ENCODE measurements at regions not wholly inside any gene's neighbourhood (a gene's known extent, or its start where the extent isn't known, plus 50 kb on each side); places are given as distances from the start of the nearest gene placed in this dataset.

- DNase-seq (ENCODE audit: low spot score), result no peak
Observed at GRCh38 chr1:239676522-239677273, 290.3 kb downstream of the CHRM3 start.

- DNase-seq (ENCODE audit: low spot score), result no peak
Observed at GRCh38 chr1:239677362-239677761, 291.0 kb downstream of the CHRM3 start.

GRCh38 chr1:239678181-239678580, 291.8 kb downstream of the CHRM3 start:
- no peak for DNase-seq (ENCODE audit: low spot score)

- no peak for DNase-seq (ENCODE audit: low spot score)
Observed at GRCh38 chr1:239682046-239682445, 295.7 kb downstream of the CHRM3 start.

- DNase-seq (ENCODE audit: low spot score), result no peak
Observed at GRCh38 chr1:239682960-239683359, 296.6 kb downstream of the CHRM3 start.

GRCh38 chr1:239686386-239686785, 300.0 kb downstream of the CHRM3 start:
- DNase-seq (ENCODE audit: low spot score), result no peak

GRCh38 chr1:239696317-239696716, 309.9 kb downstream of the CHRM3 start:
- no peak for DNase-seq (ENCODE audit: low spot score)

GRCh38 chr1:239700667-239701066, 314.3 kb downstream of the CHRM3 start:
- DNase-seq (ENCODE audit: low spot score), result no peak

- no peak for DNase-seq (ENCODE audit: low spot score)
Observed at GRCh38 chr1:239703075-239703474, 316.7 kb downstream of the CHRM3 start.

GRCh38 chr1:239706245-239706892, 320.0 kb downstream of the CHRM3 start:
- DNase-seq (ENCODE audit: low spot score), result no peak

- no peak for DNase-seq (ENCODE audit: low spot score)
Observed at GRCh38 chr1:239707615-239708014, 321.2 kb downstream of the CHRM3 start.

GRCh38 chr1:239708622-239709021, 322.3 kb downstream of the CHRM3 start:
- no peak for DNase-seq (ENCODE audit: low spot score)

- no peak for DNase-seq (ENCODE audit: low spot score)
Observed at GRCh38 chr1:239711768-239712167, 325.4 kb downstream of the CHRM3 start.

- DNase-seq (ENCODE audit: low spot score), result peak; percentile 29
Observed at GRCh38 chr1:239717097-239717917, 330.9 kb downstream of the CHRM3 start.

- no peak for DNase-seq (ENCODE audit: low spot score)
Observed at GRCh38 chr1:239717918-239718184, 331.5 kb downstream of the CHRM3 start.

GRCh38 chr1:239718571-239718970, 332.2 kb downstream of the CHRM3 start:
- no peak for DNase-seq (ENCODE audit: low spot score)

GRCh38 chr1:239718997-239719628, 332.7 kb downstream of the CHRM3 start:
- DNase-seq (ENCODE audit: low spot score), result no peak

- no peak for DNase-seq (ENCODE audit: low spot score)
Observed at GRCh38 chr1:239719642-239720258, 333.4 kb downstream of the CHRM3 start.

GRCh38 chr1:239722035-239722434, 335.7 kb downstream of the CHRM3 start:
- no peak for DNase-seq (ENCODE audit: low spot score)

GRCh38 chr1:239723776-239724367, 337.5 kb downstream of the CHRM3 start:
- no peak for DNase-seq (ENCODE audit: low spot score)

- no peak for DNase-seq (ENCODE audit: low spot score)
Observed at GRCh38 chr1:239725371-239725770, 339.0 kb downstream of the CHRM3 start.
